ENCODE measurements at regions not wholly inside any gene's neighbourhood (a gene's known extent, or its start where the extent isn't known, plus 50 kb on each side); places are given as distances from the start of the nearest gene placed in this dataset.

- Histone ChIP-seq H3K4me1 (no peaks in the 10 kb centered on the region), H3F3A (ENCODE audit: low read depth) (no peaks in the 10 kb centered on the region), H3K27me3 (no peaks in the 10 kb centered on the region), H3K79me2 (ENCODE audit: low read depth) (no peaks in the 10 kb centered on the region), H3K36me3 (no peaks in the 10 kb centered on the region), H3K4me3 (no peak overlapping the region), H3K9me3 (ENCODE audit: low read depth) (no peaks in the 10 kb centered on the region), H3K27ac (no peak overlapping the region), H3K9ac (no peak overlapping the region), H2AFZ (replicated peaks) (no peak overlapping the region), H3K4me2 (no peak overlapping the region), H4K20me1 (ENCODE audit: low read depth) (no peaks in the 10 kb centered on the region)
- Mint-ChIP-seq H3K27me3 (ENCODE audit: insufficient read depth, low read depth) (peaks cover 5% of the 10 kb centered on the region), H3K27ac (no peak overlapping the region), H3K4me3 (no peak overlapping the region), H3K36me3 (no peaks in the 10 kb centered on the region), H3K4me1 (no peaks in the 10 kb centered on the region), H3K9me3 (peaks cover 3% of the 10 kb centered on the region)
- TF ChIP-seq EZH2phosphoT487 (IDR thresholded peaks at IDR 0.05) (no peak), EZH2 (IDR thresholded peaks at IDR 0.05) (no peak), CTCF (IDR thresholded peaks at IDR 0.05) (no peak)
- DNase-seq (ENCODE audit: low spot score), result no peak
These were observed 192.2 kb upstream of the NRIP1 start for GRCh38 chr21:15256996-15257395.

- Histone ChIP-seq H2AFZ (replicated peaks) (peak overlapping the region; percentile 61), H3F3A (ENCODE audit: low read depth) (no peaks in the 10 kb centered on the region), H3K27me3 (no peaks in the 10 kb centered on the region), H3K9ac (no peak overlapping the region), H3K4me1 (no peaks in the 10 kb centered on the region), H3K4me3 (no peak overlapping the region), H3K36me3 (no peaks in the 10 kb centered on the region), H4K20me1 (ENCODE audit: low read depth) (no peaks in the 10 kb centered on the region), H3K79me2 (ENCODE audit: low read depth) (no peaks in the 10 kb centered on the region), H3K27ac (no peak overlapping the region), H3K4me2 (no peak overlapping the region), H3K9me3 (ENCODE audit: low read depth) (no peaks in the 10 kb centered on the region)
- Mint-ChIP-seq H3K27ac (no peak overlapping the region), H3K27me3 (ENCODE audit: insufficient read depth, low read depth) (peaks cover 5% of the 10 kb centered on the region), H3K4me1 (no peaks in the 10 kb centered on the region), H3K4me3 (no peak overlapping the region), H3K9me3 (peaks cover 3% of the 10 kb centered on the region), H3K36me3 (no peaks in the 10 kb centered on the region)
- no peak for DNase-seq (ENCODE audit: low spot score)
- TF ChIP-seq EZH2phosphoT487 (IDR thresholded peaks at IDR 0.05) (no peak), CTCF (IDR thresholded peaks at IDR 0.05) (no peak), EZH2 (IDR thresholded peaks at IDR 0.05) (no peak)
These were observed 192.8 kb upstream of the NRIP1 start for GRCh38 chr21:15257646-15258045.

- no peaks in the 10 kb centered on the region for H3K4me1 Mint-ChIP-seq
- no peak overlapping the region for H3K4me2 ChIP-seq
- no peaks in the 10 kb centered on the region for H3K36me3 Mint-ChIP-seq
- DNase-seq (ENCODE audit: low spot score), result no peak
- no peaks in the 10 kb centered on the region for H4K20me1 ChIP-seq (ENCODE audit: low read depth)
- no peak overlapping the region for H3K9ac ChIP-seq
- H3K79me2 ChIP-seq (ENCODE audit: low read depth), result no peaks in the 10 kb centered on the region
- H3K27me3 Mint-ChIP-seq (ENCODE audit: insufficient read depth, low read depth), result peaks cover 5% of the 10 kb centered on the region
- TF ChIP-seq EZH2phosphoT487 (IDR thresholded peaks at IDR 0.05) (no peak), EZH2 (IDR thresholded peaks at IDR 0.05) (no peak), CTCF (IDR thresholded peaks at IDR 0.05) (no peak)
- no peak overlapping the region for H3K27ac Mint-ChIP-seq
- no peak overlapping the region for H3K27ac ChIP-seq
- no peaks in the 10 kb centered on the region for H3K36me3 ChIP-seq
- peak overlapping the region; percentile 0 for H2AFZ ChIP-seq (replicated peaks)
- no peaks in the 10 kb centered on the region for H3K4me1 ChIP-seq
- no peaks in the 10 kb centered on the region for H3K9me3 ChIP-seq (ENCODE audit: low read depth)
- no peaks in the 10 kb centered on the region for H3K27me3 ChIP-seq
- H3K4me3 ChIP-seq, result no peak overlapping the region
- no peaks in the 10 kb centered on the region for H3F3A ChIP-seq (ENCODE audit: low read depth)
- H3K4me3 Mint-ChIP-seq, result no peak overlapping the region
- H3K9me3 Mint-ChIP-seq, result peaks cover 7% of the 10 kb centered on the region
These were observed 195.0 kb upstream of the NRIP1 start for GRCh38 chr21:15259824-15260223.

All from neural progenitor cell (in vitro differentiated cells).